ENCODE measurements at regions not wholly inside any gene's neighbourhood (a gene's known extent, or its start where the extent isn't known, plus 50 kb on each side); places are given as distances from the start of the nearest gene placed in this dataset.

- no peak for TF ChIP-seq CTCF (conservative IDR thresholded peaks at IDR 0.05; ENCODE audit: control insufficient read depth, insufficient read depth, low read depth, low read length)
- peak; percentile 25 for DNase-seq (ENCODE audit: low read depth)
- H3K4me3 ChIP-seq (ENCODE audit: control insufficient read depth, low read depth, low read length): no peak overlapping the region
These were observed 72.5 kb upstream of the RXRA start for GRCh38 chr9:134253606-134254205.

- no peak overlapping the region for H3K4me3 ChIP-seq (ENCODE audit: control insufficient read depth, low read depth, low read length)
- DNase-seq (ENCODE audit: low read depth): no peak
- no peak for TF ChIP-seq CTCF (conservative IDR thresholded peaks at IDR 0.05; ENCODE audit: control insufficient read depth, insufficient read depth, low read depth, low read length)
These were observed 67.9 kb upstream of the RXRA start for GRCh38 chr9:134258332-134258731.

GRCh38 chr9:134258828-134259546 lies 67.3 kb upstream of the RXRA start:
- H3K4me3 ChIP-seq (ENCODE audit: control insufficient read depth, low read depth, low read length): no peak overlapping the region
- no peak for TF ChIP-seq CTCF (conservative IDR thresholded peaks at IDR 0.05; ENCODE audit: control insufficient read depth, insufficient read depth, low read depth, low read length)
- no peak for DNase-seq (ENCODE audit: low read depth)

GRCh38 chr9:134259708-134260107 lies 66.5 kb upstream of the RXRA start:
- no peak for DNase-seq (ENCODE audit: low read depth)
- TF ChIP-seq CTCF (conservative IDR thresholded peaks at IDR 0.05; ENCODE audit: control insufficient read depth, insufficient read depth, low read depth, low read length): no peak
- H3K4me3 ChIP-seq (ENCODE audit: control insufficient read depth, low read depth, low read length): no peak overlapping the region

- TF ChIP-seq CTCF (conservative IDR thresholded peaks at IDR 0.05; ENCODE audit: control insufficient read depth, insufficient read depth, low read depth, low read length): no peak
- no peak overlapping the region for H3K4me3 ChIP-seq (ENCODE audit: control insufficient read depth, low read depth, low read length)
- DNase-seq (ENCODE audit: low read depth): no peak
These were observed 65.5 kb upstream of the RXRA start for GRCh38 chr9:134260801-134261200.

- DNase-seq (ENCODE audit: low read depth): no peak
- no peak for TF ChIP-seq CTCF (conservative IDR thresholded peaks at IDR 0.05; ENCODE audit: control insufficient read depth, insufficient read depth, low read depth, low read length)
- H3K4me3 ChIP-seq (ENCODE audit: control insufficient read depth, low read depth, low read length): no peak overlapping the region
These were observed 64.2 kb upstream of the RXRA start for GRCh38 chr9:134262035-134262434.

Data from fibroblast of mammary gland (primary cell).